ENCODE measurements at regions not wholly inside any gene's neighbourhood (a gene's known extent, or its start where the extent isn't known, plus 50 kb on each side); places are given as distances from the start of the nearest gene placed in this dataset.
A peak's percentile ranks its signal among the peaks of the same experiment; 100 is the strongest.

- Mint-ChIP-seq H3K4me1 (peaks cover 35% of the 10 kb centered on the region), H3K9me3 (no peaks in the 10 kb centered on the region), H3K36me3 (no peaks in the 10 kb centered on the region), H3K27me3 (ENCODE audit: insufficient read depth, low read depth) (peaks cover 23% of the 10 kb centered on the region), H3K4me3 (no peak overlapping the region), H3K27ac (peak overlapping the region; percentile 74)
- no peak overlapping the region for H3K4me2 ChIP-seq
- TF ChIP-seq EZH2 (IDR thresholded peaks at IDR 0.05) (no peak), CTCF (IDR thresholded peaks at IDR 0.05) (no peak), EZH2phosphoT487 (IDR thresholded peaks at IDR 0.05) (no peak)
- no peaks in the 10 kb centered on the region for H4K20me1 ChIP-seq (ENCODE audit: low read depth)
- H3K9ac ChIP-seq = no peak overlapping the region
- no peak overlapping the region for H3K27ac ChIP-seq
- H3K79me2 ChIP-seq (ENCODE audit: low read depth) = no peaks in the 10 kb centered on the region
- no peaks in the 10 kb centered on the region for H3K36me3 ChIP-seq
- H3K4me1 ChIP-seq = peaks cover 15% of the 10 kb centered on the region
- no peak overlapping the region for H2AFZ ChIP-seq (replicated peaks)
- no peak overlapping the region for H3K4me3 ChIP-seq
- H3K27me3 ChIP-seq = no peaks in the 10 kb centered on the region
- no peaks in the 10 kb centered on the region for H3F3A ChIP-seq (ENCODE audit: low read depth)
- DNase-seq (ENCODE audit: low spot score) = no peak
- H3K9me3 ChIP-seq (ENCODE audit: low read depth) = no peaks in the 10 kb centered on the region
These were observed 377.7 kb upstream of the MYT1L start for GRCh38 chr2:2708575-2709430.

- Mint-ChIP-seq H3K27ac (peak overlapping the region; percentile 88), H3K4me3 (no peak overlapping the region), H3K27me3 (ENCODE audit: insufficient read depth, low read depth) (peaks cover 23% of the 10 kb centered on the region), H3K9me3 (no peaks in the 10 kb centered on the region), H3K4me1 (peaks cover 37% of the 10 kb centered on the region), H3K36me3 (no peaks in the 10 kb centered on the region)
- no peak for TF ChIP-seq EZH2 (IDR thresholded peaks at IDR 0.05)
- TF ChIP-seq CTCF (IDR thresholded peaks at IDR 0.05) = no peak
- no peaks in the 10 kb centered on the region for H3F3A ChIP-seq (ENCODE audit: low read depth)
- H4K20me1 ChIP-seq (ENCODE audit: low read depth) = no peaks in the 10 kb centered on the region
- H3K79me2 ChIP-seq (ENCODE audit: low read depth) = no peaks in the 10 kb centered on the region
- DNase-seq (ENCODE audit: low spot score) = peak; percentile 17
- no peaks in the 10 kb centered on the region for H3K27me3 ChIP-seq
- H3K36me3 ChIP-seq = no peaks in the 10 kb centered on the region
- no peaks in the 10 kb centered on the region for H3K9me3 ChIP-seq (ENCODE audit: low read depth)
- no peak overlapping the region for H3K9ac ChIP-seq
- no peak overlapping the region for H3K4me3 ChIP-seq
- H3K27ac ChIP-seq = no peak overlapping the region
- peak overlapping the region; percentile 42 for H3K4me2 ChIP-seq
- H2AFZ ChIP-seq (replicated peaks) = no peak overlapping the region
- peaks cover 20% of the 10 kb centered on the region for H3K4me1 ChIP-seq
These were observed 376.3 kb upstream of the MYT1L start for GRCh38 chr2:2707206-2707991.

- TF ChIP-seq EZH2phosphoT487 (IDR thresholded peaks at IDR 0.05) (no peak), CTCF (IDR thresholded peaks at IDR 0.05) (no peak), EZH2 (IDR thresholded peaks at IDR 0.05) (no peak)
- Mint-ChIP-seq H3K4me1 (peaks cover 40% of the 10 kb centered on the region), H3K27me3 (ENCODE audit: insufficient read depth, low read depth) (peaks cover 27% of the 10 kb centered on the region), H3K36me3 (no peaks in the 10 kb centered on the region), H3K9me3 (no peaks in the 10 kb centered on the region), H3K4me3 (no peak overlapping the region), H3K27ac (no peak overlapping the region)
- H3K79me2 ChIP-seq (ENCODE audit: low read depth) = no peaks in the 10 kb centered on the region
- H4K20me1 ChIP-seq (ENCODE audit: low read depth) = no peaks in the 10 kb centered on the region
- H3K9me3 ChIP-seq (ENCODE audit: low read depth) = no peaks in the 10 kb centered on the region
- no peak overlapping the region for H2AFZ ChIP-seq (replicated peaks)
- no peak overlapping the region for H3K4me2 ChIP-seq
- H3F3A ChIP-seq (ENCODE audit: low read depth) = no peaks in the 10 kb centered on the region
- no peaks in the 10 kb centered on the region for H3K27me3 ChIP-seq
- H3K36me3 ChIP-seq = no peaks in the 10 kb centered on the region
- H3K27ac ChIP-seq = no peak overlapping the region
- DNase-seq (ENCODE audit: low spot score) = no peak
- H3K4me1 ChIP-seq = peaks cover 20% of the 10 kb centered on the region
- H3K9ac ChIP-seq = no peak overlapping the region
- no peak overlapping the region for H3K4me3 ChIP-seq
These were observed 375.2 kb upstream of the MYT1L start for GRCh38 chr2:2706306-2706705.
